HEK293T (cell line): ENCODE measurements at regions not wholly inside any gene's neighbourhood (a gene's known extent, or its start where the extent isn't known, plus 50 kb on each side); places are given as distances from the start of the nearest gene placed in this dataset.

Experiments used
- FOXK2 ChIP-seq: fragments of 450-650 bp; IDR thresholded peaks from 2 replicates; pipeline ENCODE4 v1.6.1; 2016; ENCODE audit warnings: mild to moderate bottlenecking
- PKNOX1 ChIP-seq: fragments of 450-650 bp; IDR thresholded peaks from 2 replicates; pipeline ENCODE4 v1.6.1; 2016
- SP1 ChIP-seq: fragments of 450-650 bp; IDR thresholded peaks from 2 replicates; pipeline ENCODE4 v1.6.1; 2017

GRCh38 chr7:85561706-85562105 lies 374.9 kb upstream of the SEMA3D start:
- no peak for TF ChIP-seq PKNOX1
- no peak for TF ChIP-seq FOXK2
- no peak for TF ChIP-seq SP1
